ENCODE measurements at regions not wholly inside any gene's neighbourhood (a gene's known extent, or its start where the extent isn't known, plus 50 kb on each side); places are given as distances from the start of the nearest gene placed in this dataset.

DNA sequence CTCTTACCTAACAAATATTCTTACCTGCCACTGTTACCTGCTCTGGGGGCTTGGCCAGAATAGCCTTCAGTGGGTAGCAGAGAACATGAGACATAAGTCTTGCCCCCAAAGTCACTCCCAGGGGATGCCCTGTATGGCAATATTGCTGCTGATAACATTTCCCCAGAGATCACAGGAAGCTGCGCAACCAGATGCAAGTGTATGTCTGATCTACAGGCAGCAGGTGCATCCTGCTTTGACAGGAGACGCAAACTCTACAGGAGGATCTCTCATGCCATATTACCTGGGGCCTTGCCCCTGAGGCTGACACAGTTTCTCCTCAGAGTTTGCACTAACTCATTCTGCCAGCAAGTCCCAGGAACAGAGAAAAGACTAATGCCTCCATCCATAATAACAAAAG, 174.4 kb upstream of the LPP start:
- no peak for DNase-seq

DNA sequence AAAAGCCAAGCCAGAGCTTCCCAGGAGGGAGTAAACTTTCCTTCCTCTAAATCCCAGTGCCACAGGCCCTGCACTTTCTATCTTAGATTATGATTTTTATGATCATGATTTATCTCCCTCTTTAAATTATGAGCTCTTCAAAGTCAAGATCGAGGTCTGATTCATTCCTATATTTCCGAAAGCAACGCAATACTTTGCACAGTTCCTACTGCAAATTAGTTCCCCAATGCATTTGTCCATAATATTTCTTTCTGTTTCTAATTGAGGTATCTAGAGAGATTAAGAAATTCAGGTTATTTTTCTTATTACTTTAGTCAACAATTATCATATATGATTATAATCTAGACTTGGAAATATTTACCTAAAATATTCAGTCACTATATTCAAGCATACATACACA, 173.1 kb upstream of the LPP start:
- DNase-seq: no peak

DNA sequence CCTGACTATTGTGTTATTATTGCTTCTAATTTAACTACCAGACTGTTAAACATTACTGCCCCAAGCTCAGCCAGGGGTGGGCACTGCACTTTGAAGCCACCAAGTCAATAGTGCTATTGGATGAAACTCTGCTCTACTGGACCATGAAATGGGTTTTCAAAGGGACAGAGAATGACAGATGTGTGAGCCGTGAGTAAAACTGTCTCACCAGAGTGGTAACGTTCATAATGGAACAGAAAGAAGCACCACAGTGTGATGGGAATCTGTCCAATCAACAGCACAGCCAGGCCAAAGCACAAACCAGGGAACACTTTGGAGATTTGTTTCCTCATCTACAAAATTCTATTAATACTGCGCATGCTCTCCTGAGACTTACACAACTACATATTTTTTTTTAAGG, 171.8 kb upstream of the LPP start:
- no peak for DNase-seq

DNA sequence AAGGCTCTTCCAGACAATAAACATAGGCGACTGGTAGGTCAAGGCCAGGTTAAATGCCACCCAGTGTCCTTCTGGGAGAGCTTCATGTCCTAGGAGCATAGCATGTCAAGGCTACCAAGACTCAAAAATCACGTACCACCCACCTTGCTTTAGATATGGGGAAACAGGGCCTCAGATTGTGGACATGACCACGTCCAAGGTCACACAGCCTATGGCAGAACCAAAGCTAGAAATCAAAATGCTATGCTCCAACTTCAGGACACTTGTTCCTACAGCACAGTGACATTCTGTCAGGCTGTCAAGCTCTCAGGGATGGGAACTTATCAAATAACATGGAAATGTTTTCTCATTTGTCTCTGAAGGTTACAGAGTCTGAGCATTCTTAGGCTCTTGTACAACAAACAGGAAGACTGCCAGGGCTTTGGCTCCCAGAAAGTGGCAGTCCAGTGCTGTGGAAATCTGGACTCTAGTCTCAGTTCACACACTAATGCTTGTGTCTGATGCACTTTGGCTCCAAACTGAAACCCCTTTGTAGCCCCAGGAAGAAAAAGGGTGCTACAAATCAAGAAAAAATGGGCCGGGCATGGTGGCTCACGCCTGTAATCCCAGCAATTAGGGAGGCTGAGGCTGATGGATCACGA, 170.4 kb upstream of the LPP start:
- no peak for DNase-seq

DNA sequence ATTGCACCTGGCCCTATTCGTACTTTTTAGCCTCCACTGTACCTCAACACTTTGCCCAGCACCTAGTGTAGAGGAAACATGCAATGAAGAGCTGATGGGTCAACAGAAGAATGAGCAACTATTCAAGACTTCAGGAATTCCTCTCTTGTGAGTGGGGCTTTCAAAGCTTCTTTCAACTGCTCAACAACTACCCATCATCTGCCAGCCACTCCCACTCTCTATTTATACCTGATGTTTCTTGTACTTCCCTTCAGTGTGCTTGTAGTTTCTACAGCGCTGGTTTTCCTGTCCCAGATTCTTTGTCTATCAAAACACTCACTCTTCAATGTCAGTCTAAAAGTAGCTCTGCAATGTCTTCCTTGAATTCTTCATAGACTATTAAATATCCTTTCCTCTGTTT, 168.3 kb upstream of the LPP start:
- DNase-seq: no peak

DNA sequence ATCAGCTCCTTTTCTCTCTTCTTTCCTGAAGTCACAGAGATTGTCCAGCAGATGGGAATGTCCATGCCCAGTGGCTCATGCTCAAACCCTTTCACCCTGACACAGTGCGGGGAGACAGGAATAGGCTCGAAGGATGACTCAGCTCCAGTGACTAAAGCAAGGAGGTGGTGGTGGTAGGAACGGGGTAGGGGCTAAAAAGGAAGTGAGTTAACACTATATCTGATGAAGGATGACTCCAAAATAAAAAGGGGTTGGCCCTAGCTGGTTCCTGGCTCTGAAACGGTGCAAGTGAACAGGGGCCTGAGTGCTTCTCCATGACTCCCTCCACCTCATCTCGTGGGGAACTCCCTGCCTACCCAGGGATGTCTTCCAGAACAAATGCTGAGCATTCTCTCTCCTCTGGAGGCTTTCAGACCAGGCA, 167.4 kb upstream of the LPP start:
- no peak for DNase-seq

DNA sequence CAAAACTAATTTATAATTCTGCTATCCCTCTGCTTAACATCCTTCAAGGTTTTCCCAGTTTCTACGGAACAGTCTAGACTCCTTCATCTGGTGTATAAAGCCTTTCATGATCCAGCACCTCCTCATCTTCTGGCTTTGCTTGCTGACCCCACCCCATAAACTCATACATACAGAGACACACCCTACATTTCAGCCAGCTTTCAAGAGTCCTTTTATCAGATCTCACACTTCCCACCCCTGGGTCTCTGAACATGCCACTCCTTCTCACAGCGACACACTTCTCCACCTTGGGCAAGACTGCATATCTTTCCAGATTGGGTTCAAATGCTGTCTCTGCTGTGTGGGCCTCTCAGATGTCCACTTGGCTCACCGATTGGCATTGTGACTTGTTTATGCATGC, 166.8 kb upstream of the LPP start:
- no peak for DNase-seq

DNA sequence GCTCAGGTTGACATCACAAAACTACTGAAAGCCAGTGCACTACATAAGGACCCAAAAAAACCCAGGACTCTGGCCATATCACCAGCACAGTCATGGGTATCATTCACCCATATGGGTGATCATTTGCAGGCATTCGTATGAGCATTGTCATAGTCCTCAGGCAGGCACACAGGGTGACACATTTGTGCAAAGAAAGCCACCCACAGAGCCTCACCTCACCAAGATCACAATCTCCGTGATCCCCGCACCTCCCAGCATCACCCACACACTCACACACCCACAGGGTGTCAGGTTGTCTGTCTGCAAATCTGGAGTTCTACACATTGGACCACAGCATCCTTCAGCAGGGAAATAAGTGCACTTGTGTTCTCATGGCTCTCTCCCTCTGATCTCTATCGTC, 166.0 kb upstream of the LPP start:
- DNase-seq: no peak

DNA sequence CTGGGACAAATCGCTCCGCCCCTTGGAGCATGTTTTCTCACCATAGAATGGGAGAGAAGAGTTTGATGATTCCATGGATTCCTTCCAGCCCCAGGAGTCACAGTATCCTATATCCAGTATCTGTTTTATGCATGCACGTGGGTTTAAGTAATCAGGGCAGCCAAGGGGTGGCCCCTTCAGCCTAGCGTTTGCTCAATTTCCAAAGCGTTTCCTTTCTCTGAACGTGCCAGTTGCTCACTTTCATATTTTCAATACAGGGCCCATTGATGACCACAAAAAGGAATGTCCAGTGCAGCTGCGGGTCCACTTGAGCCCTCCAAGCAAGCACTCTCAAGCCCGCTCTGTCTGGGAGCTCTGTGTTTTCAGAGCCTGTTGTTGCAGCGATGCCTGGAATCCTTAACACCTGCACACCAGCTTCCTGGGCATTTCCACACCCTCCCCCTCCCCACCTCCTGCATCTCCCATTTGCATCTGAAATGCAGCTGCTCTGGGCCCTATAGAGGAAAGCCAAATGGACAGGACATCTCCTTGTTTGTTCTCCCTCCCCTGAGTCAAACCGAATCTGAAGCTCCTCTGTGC, 164.3 kb upstream of the LPP start:
- peak; percentile 96 for DNase-seq

DNA sequence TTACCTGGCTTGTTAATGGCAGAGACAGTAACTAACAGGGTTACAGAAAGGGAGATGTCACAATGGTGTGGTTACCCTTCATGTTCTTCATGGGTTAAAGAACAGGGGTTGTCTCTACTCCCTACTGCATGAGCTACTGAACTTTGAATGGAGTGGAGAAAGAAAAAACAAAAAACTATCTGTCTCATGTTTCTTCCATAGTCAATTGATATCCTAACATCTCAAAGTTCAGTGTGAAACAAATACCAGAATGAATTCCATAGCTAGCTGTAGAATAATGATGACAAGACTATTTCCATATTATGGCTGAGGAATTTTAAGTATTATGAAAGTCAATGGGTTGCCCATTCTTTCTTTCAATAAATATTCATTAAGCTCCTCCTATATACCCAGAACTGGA, 161.3 kb upstream of the LPP start:
- no peak for DNase-seq

DNA sequence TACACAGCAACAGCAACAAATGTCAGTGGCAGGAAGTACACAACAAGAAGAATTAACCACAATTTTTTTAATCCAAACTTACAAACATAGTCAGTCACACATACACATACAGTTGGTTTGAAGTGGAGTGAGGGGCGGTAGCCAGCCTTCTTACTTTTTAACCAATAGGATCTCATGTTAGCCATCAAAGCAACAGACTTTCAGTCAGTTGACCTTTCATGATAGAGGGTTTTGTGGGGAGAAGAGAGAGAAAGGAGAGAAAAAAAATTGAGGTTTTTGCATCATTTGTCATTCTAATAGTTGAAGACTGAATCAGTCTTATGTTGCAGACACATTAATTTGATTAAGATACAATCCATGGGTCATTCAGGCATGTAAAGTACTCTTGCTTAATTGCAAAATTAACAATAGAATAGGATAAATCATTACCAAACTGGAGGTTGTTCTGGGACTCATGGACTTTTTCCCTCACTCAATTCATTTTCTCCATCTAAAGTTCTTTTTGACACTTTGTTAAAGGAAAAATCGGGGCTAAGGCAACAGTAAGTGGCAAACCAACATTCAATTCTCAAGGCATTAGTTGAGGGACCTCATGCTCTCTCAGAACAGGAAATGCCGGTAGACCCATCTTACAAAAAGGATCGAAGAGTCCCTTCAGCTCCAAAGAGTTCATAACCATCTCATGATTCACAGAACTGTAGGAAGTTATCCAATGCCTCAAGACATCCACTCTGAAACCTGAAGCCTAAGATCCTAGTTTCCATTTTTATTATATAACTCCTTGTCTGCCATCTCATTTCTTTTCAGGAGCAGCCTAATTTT, 159.5 kb upstream of the LPP start:
- no peak for DNase-seq

DNA sequence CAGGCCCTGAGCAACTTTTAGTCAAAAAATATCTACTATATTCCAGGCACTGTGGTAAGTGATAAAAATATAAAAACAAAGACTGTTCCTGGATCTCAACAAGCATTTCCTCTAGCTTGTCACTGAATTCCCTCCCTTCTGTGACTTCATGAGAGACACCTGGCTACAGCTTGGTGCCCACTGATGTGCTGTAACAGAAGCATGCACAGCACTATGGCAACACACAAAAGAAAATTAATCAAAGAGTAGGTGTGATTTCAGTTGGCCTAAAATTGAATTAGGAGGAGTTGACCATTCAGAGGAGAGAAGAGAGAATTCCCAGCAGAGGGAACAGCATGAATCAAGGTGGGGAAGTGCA, 158.9 kb upstream of the LPP start:
- DNase-seq: peak; percentile 55

DNA sequence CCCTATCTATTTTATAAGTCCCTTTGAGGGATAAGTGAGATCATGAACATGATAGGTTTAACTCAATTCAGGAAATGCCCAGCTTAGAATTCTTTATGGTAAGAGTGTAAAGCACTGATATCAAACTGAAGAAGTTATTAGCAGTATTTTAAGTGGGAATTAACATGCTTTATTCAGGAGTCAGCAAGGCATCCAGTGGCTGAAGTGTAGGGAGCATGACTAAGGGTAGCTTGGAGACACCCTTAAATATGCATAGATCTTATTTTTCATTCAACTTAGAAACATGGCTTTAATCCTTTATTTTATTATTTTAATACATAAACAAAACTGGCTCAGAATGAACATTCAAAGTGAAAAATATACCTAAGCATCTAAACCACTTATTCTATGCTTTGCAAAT, 158.3 kb upstream of the LPP start:
- DNase-seq: no peak

DNA sequence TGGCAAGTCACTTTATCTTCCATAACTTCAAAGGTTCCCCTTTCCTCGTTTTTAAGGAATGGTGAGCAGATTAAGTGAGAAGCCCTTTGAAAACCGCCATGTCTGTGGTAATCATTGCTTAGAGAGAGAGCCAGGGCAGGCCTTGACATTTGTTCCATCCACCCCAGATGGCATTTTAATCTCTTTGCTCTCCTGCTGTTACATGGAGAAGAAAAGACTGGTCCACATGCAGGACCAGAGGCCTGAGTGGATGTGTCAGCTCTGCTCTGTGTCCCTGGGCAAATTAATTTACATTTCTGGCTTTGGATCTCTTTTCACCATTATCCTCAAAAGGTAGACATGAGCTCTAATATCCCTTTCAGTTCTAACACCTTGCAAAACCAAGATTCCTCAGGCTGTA, 157.3 kb upstream of the LPP start:
- DNase-seq: no peak

DNA sequence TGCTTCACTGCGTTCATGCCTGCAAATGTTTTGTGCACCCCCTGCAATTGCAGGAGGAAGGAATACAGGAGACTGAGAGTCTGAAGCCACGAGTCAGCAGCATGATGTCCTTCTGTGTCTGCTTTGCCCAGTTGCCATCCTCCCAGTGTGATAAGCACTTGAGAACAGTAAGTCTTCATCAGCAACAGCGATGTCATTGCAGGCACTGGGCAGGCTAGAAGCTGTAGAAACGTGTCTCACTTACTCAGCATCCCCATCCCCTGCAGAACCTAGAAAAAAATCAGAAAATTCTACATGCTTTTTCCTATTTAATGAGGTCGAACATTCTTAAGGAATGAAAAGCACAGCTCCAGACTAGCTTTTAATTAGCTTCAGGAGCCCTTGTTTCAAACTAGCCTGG, 156.5 kb upstream of the LPP start:
- no peak for DNase-seq

DNA sequence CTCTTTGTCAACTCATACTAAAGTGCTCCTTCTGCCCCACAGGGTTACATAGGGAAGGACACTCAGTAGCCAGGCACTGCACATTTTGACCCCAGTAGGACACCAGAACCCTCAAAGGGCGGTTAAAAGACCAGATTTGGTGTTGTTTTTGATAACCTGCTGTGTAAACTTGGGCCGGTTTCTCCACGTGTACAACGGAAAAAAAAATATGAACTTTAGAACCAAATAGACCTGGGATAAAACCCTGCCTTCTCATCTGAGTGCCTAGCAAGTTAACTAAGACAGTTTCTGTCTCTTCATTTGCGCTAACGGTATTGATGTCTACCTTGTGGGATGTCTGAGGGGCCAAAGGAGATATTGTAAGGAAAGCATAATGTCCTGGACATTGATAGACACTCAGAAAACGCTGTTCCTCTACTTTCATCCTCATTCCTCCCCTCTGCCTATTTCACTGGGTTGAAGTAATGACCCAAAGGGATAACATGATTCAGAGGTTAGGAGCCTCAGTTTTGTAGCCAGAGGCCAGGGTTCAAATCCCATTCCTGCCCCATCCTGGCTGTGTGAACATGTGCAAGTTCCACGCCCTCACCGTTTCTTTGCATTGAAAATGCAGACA, 155.9 kb upstream of the LPP start:
- DNase-seq: no peak

DNA sequence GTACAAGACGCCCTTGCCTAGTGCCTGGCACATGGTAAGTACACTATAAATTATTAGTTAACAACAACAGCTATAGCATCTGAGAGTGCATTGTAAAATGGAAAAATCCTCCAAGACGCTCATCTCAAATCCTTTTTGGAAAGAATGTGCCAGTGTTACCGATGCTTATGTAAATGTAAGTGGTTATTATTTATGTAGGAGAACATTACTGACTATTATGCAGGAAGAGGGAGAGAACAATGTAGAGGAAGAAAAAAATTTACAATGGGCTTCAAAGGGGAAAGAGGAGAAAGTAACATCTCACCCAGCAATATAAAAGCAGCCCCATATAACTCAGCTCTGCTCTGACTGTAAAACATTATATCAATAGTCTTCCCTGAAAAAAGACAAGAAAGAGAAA, 155.3 kb upstream of the LPP start:
- no peak for DNase-seq

DNA sequence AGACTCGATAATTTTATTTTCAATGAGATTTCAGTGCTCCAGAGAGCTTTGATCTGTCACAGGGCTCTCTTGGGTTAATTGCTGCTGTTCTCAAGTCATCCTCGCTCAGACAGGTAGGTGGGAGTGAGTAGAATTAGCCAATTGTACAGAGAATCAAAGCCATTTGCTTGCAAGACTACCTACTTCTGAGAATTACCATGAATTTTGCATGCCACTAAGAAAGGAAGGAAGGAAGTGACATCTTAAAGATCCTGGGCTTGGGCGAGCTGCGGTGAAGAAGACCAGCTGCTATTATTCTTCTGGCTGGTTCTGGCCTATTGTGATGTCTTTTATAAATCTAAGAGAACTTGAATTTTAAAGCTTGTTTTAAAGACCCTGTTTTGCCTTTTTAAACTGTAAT, 154.1 kb upstream of the LPP start:
- no peak for DNase-seq

DNA sequence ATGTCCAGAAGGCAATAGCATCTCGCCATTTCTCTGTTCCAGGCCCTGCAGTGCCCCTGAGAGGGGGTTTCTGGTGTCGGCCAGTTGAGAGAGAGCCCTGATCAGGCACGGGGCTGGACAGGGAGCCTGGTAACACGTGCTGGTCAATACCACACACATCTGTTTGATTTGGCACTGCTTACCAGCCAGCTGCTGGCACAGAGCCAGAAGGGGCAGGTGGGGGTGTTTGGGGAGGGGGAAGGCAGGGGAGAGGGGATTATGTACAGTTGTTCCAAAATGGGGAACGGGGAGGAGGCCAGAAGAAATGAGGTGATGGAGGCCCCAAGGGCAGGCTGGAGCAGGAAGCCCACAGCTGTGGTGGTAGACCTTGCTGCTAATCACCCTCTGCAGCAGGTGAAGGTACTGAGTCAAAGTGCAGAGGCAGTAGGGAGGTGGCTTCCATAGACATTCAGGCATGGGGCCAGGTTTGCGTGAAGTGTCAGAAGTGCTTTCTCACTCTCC, 153.5 kb upstream of the LPP start:
- DNase-seq: peak; percentile 93

DNA sequence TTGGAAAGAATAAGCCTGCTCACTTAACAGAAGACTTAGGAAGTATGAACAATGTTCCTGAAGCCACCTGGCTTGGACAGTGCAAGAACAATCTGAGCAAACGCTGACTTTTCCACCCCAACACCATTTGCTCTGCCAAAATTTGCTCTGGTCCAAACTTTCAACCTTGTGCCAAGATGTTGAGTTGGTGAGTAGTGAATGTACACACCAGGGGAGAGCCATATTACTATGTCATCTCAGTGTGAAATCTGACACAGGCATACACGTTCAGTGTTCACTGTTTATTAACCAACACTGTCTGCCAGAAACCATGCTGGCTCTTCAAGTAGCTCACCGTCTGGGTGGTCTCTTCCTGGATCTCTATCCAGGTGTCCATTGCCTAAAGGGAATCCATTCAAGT, 152.9 kb upstream of the LPP start:
- DNase-seq: peak; percentile 36

DNA sequence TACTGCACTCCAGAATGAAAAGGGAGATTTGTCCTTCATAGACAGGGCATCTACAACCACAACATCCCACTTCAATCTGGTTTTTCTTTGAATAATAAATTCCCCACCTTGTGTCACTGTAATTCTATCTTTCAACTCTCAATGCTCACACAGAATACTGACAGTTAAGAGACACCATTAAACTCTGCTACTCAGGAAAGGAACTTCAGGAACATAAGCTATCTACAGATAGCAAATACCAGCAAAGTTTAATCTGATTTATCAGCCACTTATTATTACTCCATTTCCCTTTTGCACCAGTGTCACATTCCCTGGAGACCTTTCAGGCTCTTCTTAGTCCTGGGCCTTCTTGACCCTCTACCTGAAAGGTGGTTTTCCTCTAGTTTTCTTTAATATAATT, 152.0 kb upstream of the LPP start:
- no peak for DNase-seq

DNA sequence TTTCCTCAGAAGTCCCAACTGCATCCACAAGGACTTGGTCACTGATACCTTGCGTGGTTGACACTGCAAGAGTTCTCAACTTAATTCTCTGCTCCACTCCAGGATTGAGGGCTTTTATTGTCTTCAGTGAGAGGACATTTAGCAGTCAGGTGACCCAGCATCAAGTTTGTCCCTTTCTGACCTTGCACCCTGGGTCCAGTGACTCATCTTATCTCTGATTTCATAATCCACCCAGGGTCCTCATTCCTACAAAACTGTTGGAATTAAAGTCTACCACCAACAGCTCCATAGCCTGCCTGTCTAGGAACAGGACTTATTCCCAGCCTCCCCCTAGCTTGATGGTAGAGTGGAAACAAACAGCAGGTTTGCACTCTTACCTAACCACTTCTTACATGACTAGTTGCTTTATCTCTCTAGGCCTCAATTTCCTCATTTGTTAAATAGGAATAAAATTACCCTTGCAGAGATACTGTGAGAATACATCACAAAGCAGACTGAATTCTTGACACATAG, 151.3 kb upstream of the LPP start:
- no peak for DNase-seq
